ENCODE measurements at regions not wholly inside any gene's neighbourhood (a gene's known extent, or its start where the extent isn't known, plus 50 kb on each side); places are given as distances from the start of the nearest gene placed in this dataset.

- Mint-ChIP-seq H3K9me3 (no peaks in the 10 kb centered on the region), H3K36me3 (ENCODE audit: low read depth) (no peaks in the 10 kb centered on the region), H3K4me1 (no peaks in the 10 kb centered on the region), H3K27ac (no peak overlapping the region), H3K27me3 (no peaks in the 10 kb centered on the region), H3K4me3 (no peak overlapping the region)
- no peak for DNase-seq
- ChIA-PET CTCF (no interaction called here), POLR2A (no interaction called here)
These were observed 711.7 kb downstream of the SORCS3 start for GRCh38 chr10:105352827-105353226.

DNA sequence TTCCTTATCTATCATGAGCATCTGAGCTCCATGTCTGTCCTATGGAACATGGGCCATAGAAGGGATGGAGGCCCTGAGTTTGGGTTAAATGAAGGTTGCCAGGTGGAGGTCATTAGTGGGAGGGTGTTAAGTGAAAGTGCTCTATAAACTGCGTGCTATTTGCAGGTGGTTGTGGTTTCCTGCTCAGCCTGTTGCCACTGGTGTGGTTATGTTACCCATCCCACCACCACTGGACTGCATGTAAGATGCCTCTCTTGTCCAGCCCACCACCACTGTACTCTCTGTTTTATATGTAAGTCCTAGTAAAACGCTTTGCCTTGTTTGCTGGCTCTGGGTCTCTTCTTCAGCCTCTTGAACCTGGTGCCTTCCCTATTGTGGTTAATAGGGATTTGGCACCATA is 711.2 kb downstream of the SORCS3 start:
- Mint-ChIP-seq H3K27ac (no peak overlapping the region), H3K4me3 (no peak overlapping the region), H3K36me3 (ENCODE audit: low read depth) (no peaks in the 10 kb centered on the region), H3K9me3 (no peaks in the 10 kb centered on the region), H3K27me3 (no peaks in the 10 kb centered on the region), H3K4me1 (no peaks in the 10 kb centered on the region)
- ChIA-PET CTCF (no interaction called here), POLR2A (no interaction called here)
- no peak for DNase-seq

- no peaks in the 10 kb centered on the region for H3K9me3 Mint-ChIP-seq
- no peaks in the 10 kb centered on the region for H3K36me3 Mint-ChIP-seq (ENCODE audit: low read depth)
- CTCF ChIA-PET = no interaction called here
- H3K4me3 Mint-ChIP-seq = no peak overlapping the region
- no peak overlapping the region for H3K27ac Mint-ChIP-seq
- H3K27me3 Mint-ChIP-seq = no peaks in the 10 kb centered on the region
- H3K4me1 Mint-ChIP-seq = no peaks in the 10 kb centered on the region
- POLR2A ChIA-PET = no interaction called here
- DNase-seq = no peak
These were observed 710.1 kb downstream of the SORCS3 start for GRCh38 chr10:105351187-105351586.

DNA sequence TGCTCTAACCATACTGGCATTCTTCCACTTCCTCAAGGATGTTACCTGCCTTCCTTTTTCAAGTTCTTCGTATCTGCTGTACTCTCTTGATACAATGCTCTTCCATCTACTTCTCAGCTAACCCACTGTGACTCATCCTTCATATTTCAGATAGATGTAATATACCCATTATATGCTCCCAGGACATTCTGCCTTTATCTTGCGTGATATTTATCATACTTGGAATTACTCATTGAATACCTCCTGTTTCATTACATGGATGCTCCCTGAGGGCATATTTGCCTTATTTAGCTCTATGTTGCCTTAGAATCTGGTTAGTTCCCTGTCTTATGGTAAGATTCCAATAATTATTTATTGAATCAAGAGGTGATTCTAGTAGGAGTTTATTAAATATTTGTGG is 706.4 kb downstream of the SORCS3 start:
- Mint-ChIP-seq H3K9me3 (no peaks in the 10 kb centered on the region), H3K4me3 (no peak overlapping the region), H3K36me3 (ENCODE audit: low read depth) (no peaks in the 10 kb centered on the region), H3K27me3 (no peaks in the 10 kb centered on the region), H3K27ac (no peak overlapping the region), H3K4me1 (no peaks in the 10 kb centered on the region)
- ChIA-PET POLR2A (no interaction called here), CTCF (no interaction called here)
- no peak for DNase-seq

GRCh38 chr10:105342606-105343005 is 701.5 kb downstream of the SORCS3 start:
- ChIA-PET POLR2A (no interaction called here), CTCF (no interaction called here)
- no peak for DNase-seq
- no peaks in the 10 kb centered on the region for H3K4me1 Mint-ChIP-seq
- no peaks in the 10 kb centered on the region for H3K9me3 Mint-ChIP-seq
- no peaks in the 10 kb centered on the region for H3K27me3 Mint-ChIP-seq
- H3K27ac Mint-ChIP-seq = no peak overlapping the region
- H3K4me3 Mint-ChIP-seq = no peak overlapping the region
- no peaks in the 10 kb centered on the region for H3K36me3 Mint-ChIP-seq (ENCODE audit: low read depth)

- H3K27me3 Mint-ChIP-seq = no peaks in the 10 kb centered on the region
- H3K4me3 Mint-ChIP-seq = no peak overlapping the region
- ChIA-PET POLR2A (no interaction called here), CTCF (no interaction called here)
- no peaks in the 10 kb centered on the region for H3K36me3 Mint-ChIP-seq (ENCODE audit: low read depth)
- no peaks in the 10 kb centered on the region for H3K9me3 Mint-ChIP-seq
- no peak overlapping the region for H3K27ac Mint-ChIP-seq
- DNase-seq = no peak
- H3K4me1 Mint-ChIP-seq = no peaks in the 10 kb centered on the region
These were observed 698.6 kb downstream of the SORCS3 start for GRCh38 chr10:105339669-105340068.

DNA sequence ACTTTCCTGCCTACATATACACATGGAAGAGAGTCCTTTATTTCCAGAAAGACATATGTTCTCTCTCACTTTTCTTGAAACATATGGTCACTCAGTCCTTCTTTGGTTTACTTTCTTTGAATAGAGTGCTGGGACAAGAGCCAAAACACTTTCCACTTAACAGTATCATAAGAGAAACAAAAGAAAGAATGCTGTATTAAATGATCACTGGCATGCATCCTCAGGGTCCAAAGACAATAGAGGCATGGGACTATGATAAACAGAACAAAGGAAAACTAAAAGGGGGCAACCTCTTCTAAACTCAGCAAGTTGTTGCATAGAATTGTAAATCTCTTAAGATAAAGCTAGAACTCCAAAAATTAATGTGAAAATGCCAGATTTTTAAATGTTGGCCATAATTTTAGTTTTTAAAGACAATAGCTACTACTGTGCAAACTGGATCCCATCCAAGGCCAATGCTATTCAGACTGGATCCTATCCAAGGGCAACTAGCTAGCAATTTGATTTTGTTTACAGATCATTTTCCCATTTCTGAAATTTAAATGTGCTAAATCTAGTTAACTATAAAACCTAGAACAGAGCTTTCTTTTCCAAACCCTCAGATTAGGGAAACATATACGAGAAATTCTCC is 687.5 kb downstream of the SORCS3 start:
- DNase-seq = no peak
- no peaks in the 10 kb centered on the region for H3K9me3 Mint-ChIP-seq
- H3K27me3 Mint-ChIP-seq = peaks cover 2% of the 10 kb centered on the region
- CTCF ChIA-PET = interaction anchor here (0.7 kb wide), 1 partner anchor 540 kb away, joined by 3 read pairs; no protein-coding TSS in a partner anchor
- H3K36me3 Mint-ChIP-seq (ENCODE audit: low read depth) = no peaks in the 10 kb centered on the region
- H3K4me1 Mint-ChIP-seq = no peaks in the 10 kb centered on the region
- H3K4me3 Mint-ChIP-seq = no peak overlapping the region
- no peak overlapping the region for H3K27ac Mint-ChIP-seq
- POLR2A ChIA-PET = no interaction called here

Measured in activated CD4-positive, alpha-beta T cell treated with anti-CD3 and anti-CD28 coated beads, Interleukin-2, amount 10 ng/mL, durations not matched to agents 7 days and 5 days (primary cell).